Endothelial cell of umbilical vein (primary cell): ENCODE measurements at regions not wholly inside any gene's neighbourhood (a gene's known extent, or its start where the extent isn't known, plus 50 kb on each side); places are given as distances from the start of the nearest gene placed in this dataset.

Experiments
- BruUV-seq: library from RNA; stranded (reverse); fragments of 400-500 nt; replicated peaks from 2 replicates; lab custom pipeline; 2021; lab: Mats Ljungman, UMichigan
- CTCF ChIA-PET: fragments of 300-600, 350-600 bp; sonication (Branson Sonifier 250); formaldehyde crosslinking; loops from one replicate; lab custom pipeline; 2021; ENCODE audit warnings: antibody characterized with exemption, inconsistent platforms; lab: Charles Lee
- POLR2A ChIA-PET: fragments of 300-600, 350-600 bp; sonication (Branson Sonifier 250); formaldehyde crosslinking; loops from one replicate; lab custom pipeline; 2021; ENCODE audit warnings: antibody characterized with exemption, inconsistent platforms; lab: Charles Lee
- DNase-seq: peaks from one replicate; pipeline ENCODE4 v3.0.0-alpha.2; 2011; ENCODE audit warnings: low read depth, low spot score
- FAIRE-seq: peaks from 2 replicates; lab custom pipeline; 2011; peaks lifted over from hg19 to GRCh38; lab: Jason Lieb, UNC
- H2AFZ ChIP-seq: 2 replicates; pipeline ENCODE4 v1.6.0; 2012; ENCODE audit warnings: low read depth, low read length, control low read depth, inconsistent platforms
- H3K27ac ChIP-seq: 2 replicates; pipeline ENCODE4 v1.5.1; 2011; ENCODE audit warnings: low read depth, mild to moderate bottlenecking, control low read depth, low read length, moderate library complexity; ENCODE audit not compliant: insufficient read depth
- H3K27me3 ChIP-seq, 2 experiments: 2 replicates each; pipeline versions ENCODE4 v1.6.0 to v1.6.1; 2011; ENCODE audit warnings: low read length in 2 of 2, mixed read lengths in 1 of 2; ENCODE audit not compliant: control insufficient read depth in 2 of 2, insufficient read depth in 2 of 2
- H3K36me3 ChIP-seq, 2 experiments: 2 replicates in 1 of 2; 3 replicates in 1 of 2; pipeline ENCODE4 v1.5.1; 2011; ENCODE audit warnings: low read length in 2 of 2, mild to moderate bottlenecking in 1 of 2, moderate library complexity in 1 of 2; ENCODE audit not compliant: control insufficient read depth in 2 of 2, insufficient read depth in 2 of 2; ENCODE audit errors: extremely low read depth in 1 of 2
- H3K4me1 ChIP-seq: 3 replicates; pipeline ENCODE4 v1.5.1; 2011; ENCODE audit warnings: mild to moderate bottlenecking, low read length; ENCODE audit not compliant: control insufficient read depth, insufficient read depth; ENCODE audit errors: extremely low read depth
- H3K4me2 ChIP-seq: 2 replicates; pipeline ENCODE4 v1.6.1; 2011; ENCODE audit warnings: low read length, control low read depth, mixed read lengths; ENCODE audit not compliant: insufficient read depth
- H3K4me3 ChIP-seq, 3 experiments: fragments of 200-600 bp in 1 of 3; sonication (generic), shearing (Covaris generic) in 1 of 3; replicated peaks in 1 of 3; 2 replicates each; pipeline ENCODE4 v1.5.1; 2011 to 2016; ENCODE audit warnings: control low read depth in 3 of 3, low read length in 3 of 3, mild to moderate bottlenecking in 2 of 3, inconsistent platforms in 1 of 3, low read depth in 1 of 3, moderate library complexity in 1 of 3; ENCODE audit not compliant: insufficient read depth in 1 of 3
- H3K79me2 ChIP-seq: 2 replicates; pipeline ENCODE4 v1.6.0; 2012; ENCODE audit warnings: low read length, inconsistent platforms; ENCODE audit not compliant: control insufficient read depth, insufficient read depth
- H3K9ac ChIP-seq: replicated peaks from 2 replicates; pipeline ENCODE3; 2011; ENCODE audit warnings: low read length, control low read depth; ENCODE audit not compliant: insufficient read depth; ENCODE audit errors: extremely low read depth
- H3K9me1 ChIP-seq: replicated peaks from 3 replicates; pipeline ENCODE4 v1.6.0; 2011; ENCODE audit warnings: mild to moderate bottlenecking, low read length; ENCODE audit not compliant: control insufficient read depth, insufficient read depth; ENCODE audit errors: extremely low read depth
- H3K9me3 ChIP-seq: replicated peaks from 2 replicates; pipeline ENCODE4 v1.5.1; 2012; ENCODE audit warnings: low read length, inconsistent platforms; ENCODE audit not compliant: control insufficient read depth, insufficient read depth
- H4K20me1 ChIP-seq: replicated peaks from 2 replicates; pipeline ENCODE3; 2011; ENCODE audit warnings: mild to moderate bottlenecking, low read length; ENCODE audit not compliant: control insufficient read depth, insufficient read depth; ENCODE audit errors: extremely low read depth
- EZH2 ChIP-seq: IDR thresholded peaks from 2 replicates; pipeline ENCODE4 v1.6.1; 2012; ENCODE audit warnings: borderline replicate concordance, low read depth, mild to moderate bottlenecking, moderate library complexity, low read length, inconsistent platforms; ENCODE audit not compliant: severe bottlenecking
- FOS ChIP-seq: IDR thresholded peaks from 2 replicates; pipeline ENCODE4 v1.6.1; 2011; ENCODE audit warnings: mild to moderate bottlenecking, low read length, moderate library complexity, borderline replicate concordance; ENCODE audit not compliant: insufficient read depth
- GATA2 ChIP-seq: IDR thresholded peaks from 2 replicates; pipeline ENCODE4 v1.7.0; 2011; ENCODE audit warnings: low read depth, mild to moderate bottlenecking, moderate library complexity, mixed read lengths, low read length; ENCODE audit not compliant: insufficient read length, insufficient read depth
- JUN ChIP-seq: IDR thresholded peaks from 2 replicates; pipeline ENCODE4 v1.6.1; 2011; ENCODE audit warnings: borderline replicate concordance, low read depth; ENCODE audit not compliant: insufficient read length, insufficient read depth
- MYC ChIP-seq: IDR thresholded peaks from one replicate; pipeline ENCODE4 v1.6.1; 2011; ENCODE audit warnings: mild to moderate bottlenecking, low read depth, low read length
- POLR2A ChIP-seq: IDR thresholded peaks from 2 replicates; pipeline ENCODE4 v1.6.1; 2012; ENCODE audit warnings: low read depth, mild to moderate bottlenecking, control low read depth, low read length
- POLR2AphosphoS5 ChIP-seq: IDR thresholded peaks from 2 replicates; pipeline ENCODE4 v1.6.1; 2012; ENCODE audit warnings: low read depth, mild to moderate bottlenecking, control low read depth, low read length, moderate library complexity; ENCODE audit not compliant: insufficient read depth
- dilution Hi-C: fragments of 300-500 bp; cut with MboI; formaldehyde crosslinking; loops from one replicate; pipeline ENCODE4 v1.15.0; 2019; ENCODE audit warnings: low sequenced_read_pairs; ENCODE audit not compliant: extremely low pct_ligation_motif_present
- intact Hi-C: fragments of 100-400 bp; cut with micrococcal nuclease; formaldehyde crosslinking; loops from one replicate; pipeline ENCODE4 v1.10.0; 2022
- TF ChIP-seq, protein P1 (sequence below), 2 donors: IDR thresholded peaks; 1 replicate in 1 of 2; 2 replicates in 1 of 2; pipeline ENCODE4 v1.5.1; 2011; ENCODE audit warnings: low read length in 2 of 2, mild to moderate bottlenecking in 2 of 2, moderate library complexity in 2 of 2, control low read depth in 1 of 2, inconsistent platforms in 1 of 2, low read depth in 1 of 2; ENCODE audit not compliant: insufficient read depth in 1 of 2; ENCODE audit errors: extremely low read depth in 1 of 2
- TF ChIP-seq, protein P2 (sequence below): IDR thresholded peaks from 2 replicates; pipeline ENCODE4 v1.6.1; 2011; ENCODE audit not compliant: insufficient read depth, insufficient read length

DNA sequence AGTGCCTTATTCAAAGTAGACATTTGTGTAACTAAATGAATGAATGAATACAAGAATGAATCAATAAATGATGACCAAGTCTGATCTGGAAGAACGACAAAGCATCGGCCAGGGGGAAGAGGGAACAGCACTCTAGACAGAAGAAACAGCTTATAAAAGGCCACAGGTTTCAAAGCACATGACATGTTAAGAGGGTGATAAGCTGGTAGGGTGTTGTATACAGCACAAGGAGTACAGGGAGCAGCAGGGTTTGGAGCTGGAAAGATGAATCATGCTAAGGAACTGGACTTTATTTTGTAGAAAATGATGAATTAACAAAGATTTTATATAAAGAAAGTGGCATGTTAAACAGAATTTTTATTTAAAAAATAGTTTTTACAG is 302.5 kb downstream of the NUAK1 start:
- Histone ChIP-seq H2AFZ (no peak overlapping the region), H3K9me3 (no peaks in the 10 kb centered on the region), H3K4me3 (no peak overlapping the region), H3K27ac (no peak overlapping the region), H3K4me2 (no peak overlapping the region), H3K9ac (no peak overlapping the region), H3K4me1 (no peaks in the 10 kb centered on the region), H3K9me1 (no peaks in the 10 kb centered on the region), H4K20me1 (no peaks in the 10 kb centered on the region), H3K27me3 (peaks cover 0 to 9% of the 10 kb centered on the region in 2 experiments), H3K79me2 (no peaks in the 10 kb centered on the region), H3K36me3 (no peaks in the 10 kb centered on the region)
- intact Hi-C loops: no loop called here
- ChIA-PET CTCF (interaction anchor here (1.1 to 1.7 kb wide), 2 partner anchors 10 to 300 kb away, joined by 3 to 5 read pairs; no protein-coding TSS in a partner anchor), POLR2A (no interaction called here)
- no TSS peak for BruUV-seq
- dilution Hi-C loops: no loop called here
- no peak for FAIRE-seq
- TF ChIP-seq JUN (no peak), POLR2AphosphoS5 (no peak), EZH2 (no peak), GATA2 (no peak), MYC (no peak), FOS (no peak), POLR2A (no peak)
- TF ChIP-seq, protein P1, sequence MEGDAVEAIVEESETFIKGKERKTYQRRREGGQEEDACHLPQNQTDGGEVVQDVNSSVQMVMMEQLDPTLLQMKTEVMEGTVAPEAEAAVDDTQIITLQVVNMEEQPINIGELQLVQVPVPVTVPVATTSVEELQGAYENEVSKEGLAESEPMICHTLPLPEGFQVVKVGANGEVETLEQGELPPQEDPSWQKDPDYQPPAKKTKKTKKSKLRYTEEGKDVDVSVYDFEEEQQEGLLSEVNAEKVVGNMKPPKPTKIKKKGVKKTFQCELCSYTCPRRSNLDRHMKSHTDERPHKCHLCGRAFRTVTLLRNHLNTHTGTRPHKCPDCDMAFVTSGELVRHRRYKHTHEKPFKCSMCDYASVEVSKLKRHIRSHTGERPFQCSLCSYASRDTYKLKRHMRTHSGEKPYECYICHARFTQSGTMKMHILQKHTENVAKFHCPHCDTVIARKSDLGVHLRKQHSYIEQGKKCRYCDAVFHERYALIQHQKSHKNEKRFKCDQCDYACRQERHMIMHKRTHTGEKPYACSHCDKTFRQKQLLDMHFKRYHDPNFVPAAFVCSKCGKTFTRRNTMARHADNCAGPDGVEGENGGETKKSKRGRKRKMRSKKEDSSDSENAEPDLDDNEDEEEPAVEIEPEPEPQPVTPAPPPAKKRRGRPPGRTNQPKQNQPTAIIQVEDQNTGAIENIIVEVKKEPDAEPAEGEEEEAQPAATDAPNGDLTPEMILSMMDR (IDR thresholded peaks at IDR 0.05; ENCODE audit: extremely low read depth in 1 of 2, insufficient read depth in 1 of 2, low read depth in 1 of 2, low read length in 2 of 2): no peak
- TF ChIP-seq, protein P2, sequence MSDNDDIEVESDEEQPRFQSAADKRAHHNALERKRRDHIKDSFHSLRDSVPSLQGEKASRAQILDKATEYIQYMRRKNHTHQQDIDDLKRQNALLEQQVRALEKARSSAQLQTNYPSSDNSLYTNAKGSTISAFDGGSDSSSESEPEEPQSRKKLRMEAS: no peak
- no peak for DNase-seq
